ENCODE measurements at regions not wholly inside any gene's neighbourhood (a gene's known extent, or its start where the extent isn't known, plus 50 kb on each side); places are given as distances from the start of the nearest gene placed in this dataset.

GRCh38 chr2:10221976-10222870 is 80.5 kb upstream of the HPCAL1 start:
- DNase-seq (ENCODE audit: low read depth), result no peak
- H3K4me3 ChIP-seq (ENCODE audit: control insufficient read depth, low read depth, low read length), result no peak overlapping the region
- TF ChIP-seq, protein P1, sequence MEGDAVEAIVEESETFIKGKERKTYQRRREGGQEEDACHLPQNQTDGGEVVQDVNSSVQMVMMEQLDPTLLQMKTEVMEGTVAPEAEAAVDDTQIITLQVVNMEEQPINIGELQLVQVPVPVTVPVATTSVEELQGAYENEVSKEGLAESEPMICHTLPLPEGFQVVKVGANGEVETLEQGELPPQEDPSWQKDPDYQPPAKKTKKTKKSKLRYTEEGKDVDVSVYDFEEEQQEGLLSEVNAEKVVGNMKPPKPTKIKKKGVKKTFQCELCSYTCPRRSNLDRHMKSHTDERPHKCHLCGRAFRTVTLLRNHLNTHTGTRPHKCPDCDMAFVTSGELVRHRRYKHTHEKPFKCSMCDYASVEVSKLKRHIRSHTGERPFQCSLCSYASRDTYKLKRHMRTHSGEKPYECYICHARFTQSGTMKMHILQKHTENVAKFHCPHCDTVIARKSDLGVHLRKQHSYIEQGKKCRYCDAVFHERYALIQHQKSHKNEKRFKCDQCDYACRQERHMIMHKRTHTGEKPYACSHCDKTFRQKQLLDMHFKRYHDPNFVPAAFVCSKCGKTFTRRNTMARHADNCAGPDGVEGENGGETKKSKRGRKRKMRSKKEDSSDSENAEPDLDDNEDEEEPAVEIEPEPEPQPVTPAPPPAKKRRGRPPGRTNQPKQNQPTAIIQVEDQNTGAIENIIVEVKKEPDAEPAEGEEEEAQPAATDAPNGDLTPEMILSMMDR (IDR thresholded peaks at IDR 0.05; ENCODE audit: control insufficient read depth, insufficient read depth, low read depth, low read length, missing control alignments), result no peak

- H3K4me3 ChIP-seq (ENCODE audit: control insufficient read depth, low read depth, low read length), result no peak overlapping the region
- TF ChIP-seq, protein P1 (IDR thresholded peaks at IDR 0.05; ENCODE audit: control insufficient read depth, insufficient read depth, low read depth, low read length, missing control alignments), result no peak
- DNase-seq (ENCODE audit: low read depth), result no peak
These were observed 79.2 kb upstream of the HPCAL1 start for GRCh38 chr2:10223471-10223870.

GRCh38 chr2:10223932-10224720 is 78.6 kb upstream of the HPCAL1 start:
- H3K4me3 ChIP-seq (ENCODE audit: control insufficient read depth, low read depth, low read length), result no peak overlapping the region
- DNase-seq (ENCODE audit: low read depth), result no peak
- TF ChIP-seq, protein P1 (IDR thresholded peaks at IDR 0.05; ENCODE audit: control insufficient read depth, insufficient read depth, low read depth, low read length, missing control alignments), result no peak

GRCh38 chr2:10224734-10225133 is 78.0 kb upstream of the HPCAL1 start:
- TF ChIP-seq, protein P1 (IDR thresholded peaks at IDR 0.05; ENCODE audit: control insufficient read depth, insufficient read depth, low read depth, low read length, missing control alignments), result no peak
- no peak overlapping the region for H3K4me3 ChIP-seq (ENCODE audit: control insufficient read depth, low read depth, low read length)
- no peak for DNase-seq (ENCODE audit: low read depth)

DNA sequence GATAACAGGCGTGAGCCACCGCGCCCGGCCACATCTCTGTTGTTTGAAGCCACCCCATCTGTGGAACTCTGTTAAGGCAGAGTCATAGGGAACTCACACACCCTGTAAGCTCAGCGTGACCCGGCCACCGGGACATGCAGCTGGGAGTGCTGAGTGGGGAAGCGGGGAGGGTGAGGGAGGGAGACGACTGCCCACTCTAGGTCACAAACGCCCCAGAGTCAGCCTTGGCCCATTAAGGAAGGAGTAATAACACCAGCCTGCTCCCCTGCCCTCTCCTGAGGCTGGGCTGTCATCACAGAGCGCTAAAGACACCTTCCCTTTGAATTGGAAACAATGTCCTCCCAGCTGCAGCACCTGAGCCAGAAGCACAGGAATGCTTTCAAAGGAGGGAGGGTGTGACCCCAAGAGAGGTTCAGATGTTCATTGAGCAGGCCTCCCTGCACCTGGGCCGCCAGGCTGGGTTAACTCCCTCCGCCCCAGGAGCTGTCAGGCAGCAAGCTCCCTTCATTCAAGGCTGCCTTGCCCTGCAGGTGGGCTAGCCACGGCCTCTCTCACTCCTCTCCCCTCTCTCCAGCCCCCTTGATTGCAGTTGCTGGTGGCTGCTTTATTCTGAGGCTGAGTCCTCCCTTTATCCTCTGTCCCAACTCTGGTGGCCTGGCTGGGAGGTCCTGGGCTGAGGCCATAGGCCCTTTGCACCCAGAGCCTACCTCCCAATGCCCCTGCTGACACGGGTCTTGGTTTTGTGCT is 77.2 kb upstream of the HPCAL1 start:
- no peak for DNase-seq (ENCODE audit: low read depth)

More for the DNA sequence above, 77.2 kb upstream of the HPCAL1 start:
- H3K4me3 ChIP-seq (ENCODE audit: control insufficient read depth, low read depth, low read length), result no peak overlapping the region
- TF ChIP-seq, protein P1 (IDR thresholded peaks at IDR 0.05; ENCODE audit: control insufficient read depth, insufficient read depth, low read depth, low read length, missing control alignments), result no peak

Data from AG09309 (cell line).